Tibial artery (tissue), 4 donors: ENCODE measurements at regions not wholly inside any gene's neighbourhood (a gene's known extent, or its start where the extent isn't known, plus 50 kb on each side); places are given as distances from the start of the nearest gene placed in this dataset.

Experiments
- DNase-seq, 2 donors: peaks; one replicate each; pipeline ENCODE4 v3.0.0-alpha.2; 2019
- H3K27ac ChIP-seq, 2 donors: fragments of 200-600 bp; sonication (generic) in 1 of 2; 1 replicate in 1 of 2; 2 replicates in 1 of 2; pipeline ENCODE4 v1.5.1; 2018 to 2019; ENCODE audit warnings: mild to moderate bottlenecking in 1 of 2
- H3K27me3 ChIP-seq, 2 donors: fragments of 200-600 bp; sonication (generic) in 1 of 2; one replicate each; pipeline versions ENCODE4 v1.5.1 to v1.6.0; 2016 to 2019
- H3K36me3 ChIP-seq, 3 donors: fragments of 200-600 bp; sonication (generic) in 2 of 3; one replicate each; pipeline ENCODE4 v1.5.1; 2016 to 2019; ENCODE audit warnings: mild to moderate bottlenecking in 2 of 3
- H3K4me1 ChIP-seq, 4 donors: fragments of 200-600 bp; sonication (generic) in 2 of 4; 1 replicate in 3 of 4; 2 replicates in 1 of 4; pipeline ENCODE4 v1.5.1; 2016 to 2019
- H3K4me3 ChIP-seq, 2 donors: fragments of 200-600 bp; sonication (generic) in 1 of 2; 1 replicate in 1 of 2; 2 replicates in 1 of 2; pipeline ENCODE4 v1.5.1; 2018 to 2019; ENCODE audit warnings: mild to moderate bottlenecking in 2 of 2
- H3K9me3 ChIP-seq, 3 donors: fragments of 200-600 bp; sonication (generic) in 1 of 3; one replicate each; pipeline ENCODE4 v1.5.1; 2016 to 2019
- intact Hi-C: fragments of 100-400 bp; cut with DNase I; formaldehyde crosslinking; loops from one replicate; pipeline ENCODE4 v1.15.0; 2023; ENCODE audit warnings: low total_unique reads
- TF ChIP-seq, protein P1 (sequence below), 2 experiments: fragments of 200-600 bp in 1 of 2; fragments of 450-650 bp in 1 of 2; IDR thresholded peaks; one replicate each; pipeline ENCODE4 v1.5.1; 2017 to 2019; ENCODE audit warnings: antibody characterized with exemption in 2 of 2, mild to moderate bottlenecking in 1 of 2, moderate library complexity in 1 of 2

DNA sequence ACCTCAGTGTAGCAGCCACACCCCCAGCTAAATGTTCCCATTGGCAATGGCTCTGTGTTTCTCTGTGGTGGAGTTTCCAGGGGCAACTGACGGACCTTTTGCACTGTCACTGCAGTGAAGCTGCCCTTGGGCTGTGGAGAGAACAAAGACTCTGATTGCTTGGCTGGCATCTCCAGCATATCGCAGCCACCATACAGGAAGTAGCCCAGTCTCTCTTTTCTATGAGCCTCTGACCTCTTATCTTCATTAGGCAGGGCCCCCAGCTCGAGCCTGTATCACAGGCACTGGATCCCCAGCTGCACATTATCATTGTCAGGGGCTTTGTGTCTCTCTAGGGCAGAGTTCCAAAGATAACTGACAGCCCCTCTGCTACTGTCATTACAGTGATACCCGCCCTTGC is 483.5 kb downstream of the ARAP2 start:
- Histone ChIP-seq H3K27me3 (no peaks in the 10 kb centered on the region), H3K4me1 (no peaks in the 10 kb centered on the region), H3K4me3 (no peak overlapping the region), H3K9me3 (no peaks in the 10 kb centered on the region), H3K36me3 (no peaks in the 10 kb centered on the region), H3K27ac (no peak overlapping the region)
- TF ChIP-seq, protein P1, sequence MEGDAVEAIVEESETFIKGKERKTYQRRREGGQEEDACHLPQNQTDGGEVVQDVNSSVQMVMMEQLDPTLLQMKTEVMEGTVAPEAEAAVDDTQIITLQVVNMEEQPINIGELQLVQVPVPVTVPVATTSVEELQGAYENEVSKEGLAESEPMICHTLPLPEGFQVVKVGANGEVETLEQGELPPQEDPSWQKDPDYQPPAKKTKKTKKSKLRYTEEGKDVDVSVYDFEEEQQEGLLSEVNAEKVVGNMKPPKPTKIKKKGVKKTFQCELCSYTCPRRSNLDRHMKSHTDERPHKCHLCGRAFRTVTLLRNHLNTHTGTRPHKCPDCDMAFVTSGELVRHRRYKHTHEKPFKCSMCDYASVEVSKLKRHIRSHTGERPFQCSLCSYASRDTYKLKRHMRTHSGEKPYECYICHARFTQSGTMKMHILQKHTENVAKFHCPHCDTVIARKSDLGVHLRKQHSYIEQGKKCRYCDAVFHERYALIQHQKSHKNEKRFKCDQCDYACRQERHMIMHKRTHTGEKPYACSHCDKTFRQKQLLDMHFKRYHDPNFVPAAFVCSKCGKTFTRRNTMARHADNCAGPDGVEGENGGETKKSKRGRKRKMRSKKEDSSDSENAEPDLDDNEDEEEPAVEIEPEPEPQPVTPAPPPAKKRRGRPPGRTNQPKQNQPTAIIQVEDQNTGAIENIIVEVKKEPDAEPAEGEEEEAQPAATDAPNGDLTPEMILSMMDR (IDR thresholded peaks at IDR 0.05), result no peak
- no peak for DNase-seq
- intact Hi-C loops, result no loop called here

DNA sequence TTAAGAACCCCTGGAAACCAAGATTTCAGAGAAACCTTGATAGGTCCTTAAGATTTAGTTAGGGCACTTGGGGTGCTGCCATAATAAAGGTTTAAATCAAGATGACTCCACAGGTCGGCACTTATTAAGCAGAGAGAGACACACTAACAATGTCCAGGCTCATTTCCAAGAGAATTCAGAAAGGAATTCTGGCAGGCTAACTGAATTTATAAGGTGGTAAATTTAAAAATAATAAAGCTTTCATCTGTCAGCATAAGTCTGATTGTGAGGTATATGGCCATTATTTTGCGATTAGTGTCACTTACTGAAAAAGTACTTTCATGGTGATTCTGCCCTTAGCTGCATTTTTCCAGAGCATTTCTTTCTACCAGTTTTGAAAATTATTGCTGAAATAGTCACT is 472.7 kb downstream of the ARAP2 start:
- H3K27me3 ChIP-seq, result no peaks in the 10 kb centered on the region
- no peak for DNase-seq
- TF ChIP-seq, protein P1 (IDR thresholded peaks at IDR 0.05), result no peak
- no peak overlapping the region for H3K27ac ChIP-seq
- H3K9me3 ChIP-seq, result no peaks in the 10 kb centered on the region
- H3K4me1 ChIP-seq, result no peaks in the 10 kb centered on the region
- no peaks in the 10 kb centered on the region for H3K36me3 ChIP-seq
- H3K4me3 ChIP-seq, result no peak overlapping the region
- intact Hi-C loops, result no loop called here

DNA sequence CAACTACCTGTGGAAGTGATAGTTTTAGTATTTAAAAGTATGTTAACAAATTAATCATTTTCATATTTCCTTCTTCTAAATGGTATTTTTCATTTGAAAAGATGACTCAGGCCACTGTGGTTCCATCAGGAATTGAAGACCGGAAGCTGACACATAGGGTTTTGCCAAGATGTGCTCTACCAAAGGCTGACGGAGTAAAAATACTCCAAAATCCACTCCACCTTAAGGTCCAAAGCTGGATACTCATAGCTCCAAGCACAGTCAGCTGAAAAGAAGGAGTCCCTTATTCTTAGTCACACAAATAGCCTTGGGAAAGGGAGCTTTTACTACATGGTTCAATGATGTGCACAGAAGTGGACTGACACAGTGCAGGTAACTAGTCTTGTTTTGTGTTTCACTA is 472.0 kb downstream of the ARAP2 start:
- intact Hi-C loops, result no loop called here
- TF ChIP-seq, protein P1 (IDR thresholded peaks at IDR 0.05), result no peak
- no peaks in the 10 kb centered on the region for H3K36me3 ChIP-seq
- no peaks in the 10 kb centered on the region for H3K27me3 ChIP-seq
- H3K27ac ChIP-seq, result no peak overlapping the region
- DNase-seq, result no peak
- no peak overlapping the region for H3K4me3 ChIP-seq
- no peaks in the 10 kb centered on the region for H3K9me3 ChIP-seq
- no peaks in the 10 kb centered on the region for H3K4me1 ChIP-seq

DNA sequence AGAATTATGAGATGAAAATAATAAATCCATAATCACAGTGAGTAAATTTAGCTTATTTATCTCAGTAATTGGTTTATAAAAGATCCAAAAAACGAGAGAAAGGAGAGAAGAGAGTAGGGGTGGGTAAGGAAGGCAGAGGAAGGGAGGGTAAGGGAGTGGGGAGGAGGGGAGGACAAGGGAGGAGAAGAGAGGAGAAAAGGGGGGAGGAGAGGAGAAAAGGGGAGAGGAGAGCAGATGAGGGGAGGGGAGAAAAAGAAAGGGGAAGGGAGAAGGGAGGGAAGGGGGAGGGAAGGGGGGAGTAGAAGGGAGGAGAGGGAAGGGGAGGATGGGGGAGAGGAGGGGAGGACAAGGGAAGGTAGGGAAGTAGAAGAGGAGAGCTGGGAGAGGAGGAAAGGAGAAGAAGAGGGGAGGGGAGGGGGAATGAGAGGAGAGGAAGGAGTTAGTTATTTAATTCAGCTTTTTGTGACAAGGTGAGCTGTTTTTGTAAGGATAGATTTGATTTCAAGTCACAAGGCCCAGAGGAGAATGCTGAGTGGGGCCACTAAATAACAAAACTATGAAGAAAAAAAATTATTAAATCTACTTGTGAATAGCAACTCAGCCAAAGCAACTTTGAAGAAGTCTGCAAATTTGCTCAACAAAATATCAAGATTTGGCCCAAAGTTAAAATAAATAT is 454.3 kb downstream of the ARAP2 start:
- H3K9me3 ChIP-seq, result no peaks in the 10 kb centered on the region
- no peaks in the 10 kb centered on the region for H3K36me3 ChIP-seq
- H3K27ac ChIP-seq, result no peak overlapping the region
- TF ChIP-seq, protein P1 (IDR thresholded peaks at IDR 0.05), result no peak
- intact Hi-C loops, result no loop called here
- no peak overlapping the region for H3K4me3 ChIP-seq
- no peaks in the 10 kb centered on the region for H3K27me3 ChIP-seq
- DNase-seq, result no peak
- no peaks in the 10 kb centered on the region for H3K4me1 ChIP-seq

DNA sequence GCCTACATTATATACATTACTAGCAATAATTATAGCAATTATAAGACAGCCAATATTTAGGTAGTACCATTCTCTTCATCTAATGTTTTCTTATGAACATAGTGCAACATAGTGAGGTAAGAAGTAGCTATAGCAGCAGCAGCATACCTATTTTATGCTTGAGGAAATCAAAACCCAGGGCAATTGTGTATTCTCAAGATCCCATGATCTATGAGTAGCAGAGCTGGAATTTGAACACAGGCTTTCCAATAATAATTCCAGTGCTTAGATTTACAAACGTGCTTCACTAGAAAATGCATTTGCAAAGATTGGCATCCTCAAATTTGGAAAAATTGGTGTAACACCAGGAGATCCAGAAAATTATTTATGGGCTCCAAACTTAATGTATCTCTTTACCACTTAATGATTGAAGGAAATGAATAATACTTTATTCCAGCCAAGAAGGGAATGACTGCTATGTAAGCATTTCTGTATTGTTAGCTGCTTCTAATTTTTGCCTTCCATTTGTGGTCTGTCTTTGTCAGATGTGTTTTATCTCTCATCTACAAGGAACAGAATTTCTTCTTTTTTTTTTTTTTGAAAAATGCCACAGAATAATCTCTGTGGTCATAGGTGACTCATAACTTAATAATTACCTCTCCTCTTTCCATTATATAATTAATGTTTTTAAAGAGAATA is 451.1 kb downstream of the ARAP2 start:
- no peaks in the 10 kb centered on the region for H3K27me3 ChIP-seq
- no peaks in the 10 kb centered on the region for H3K36me3 ChIP-seq
- no peak for DNase-seq
- peaks cover 0 to 7% (median 3%) of the 10 kb centered on the region in 3 donors for H3K9me3 ChIP-seq
- no peak overlapping the region for H3K4me3 ChIP-seq
- H3K4me1 ChIP-seq, result no peaks in the 10 kb centered on the region
- TF ChIP-seq, protein P1 (IDR thresholded peaks at IDR 0.05), result no peak
- intact Hi-C loops, result no loop called here
- H3K27ac ChIP-seq, result no peak overlapping the region
